Stimulated activated effector memory CD8-positive, alpha-beta T cell treated with anti-CD3 and anti-CD28 coated beads, Interleukin-12 subunit alpha, Interleukin-12 subunit beta, amount 100 ng/mL, for 72 hours (primary cell): ENCODE measurements at regions not wholly inside any gene's neighbourhood (a gene's known extent, or its start where the extent isn't known, plus 50 kb on each side); places are given as distances from the start of the nearest gene placed in this dataset.

ENCODE experiments used
- ATAC-seq: fragments of 150-1000 bp; cut with Tn5 transposase; 2 replicates; pipeline ENCODE4 v1.10.0; 2021
- DNase-seq, 2 donors: peaks; one replicate each; pipeline ENCODE4 v3.0.0; 2021 to 2022; ENCODE audit warnings: low spot score in 2 of 2
- H3K27ac Mint-ChIP-seq: one replicate; pipeline ENCODE4 v1.8.0; 2022; ENCODE audit warnings: mild to moderate bottlenecking, mixed read lengths
- H3K36me3 Mint-ChIP-seq: one replicate; pipeline ENCODE4 v1.8.0; 2022; ENCODE audit warnings: mild to moderate bottlenecking, mixed read lengths
- H3K4me1 Mint-ChIP-seq: one replicate; pipeline ENCODE4 v1.8.0; 2022; ENCODE audit warnings: mixed read lengths
- H3K4me3 Mint-ChIP-seq: one replicate; pipeline ENCODE4 v1.8.0; 2022; ENCODE audit warnings: mild to moderate bottlenecking, mixed read lengths
- H3K9me3 Mint-ChIP-seq: one replicate; pipeline ENCODE4 v1.8.0; 2022; ENCODE audit warnings: mixed read lengths

GRCh38 chr5:173783371-173783770 lies 104.8 kb upstream of the CPEB4 start:
- peaks cover 5% of the 10 kb centered on the region for H3K4me1 Mint-ChIP-seq
- no peaks in the 10 kb centered on the region for H3K36me3 Mint-ChIP-seq
- H3K27ac Mint-ChIP-seq: peak overlapping the region; percentile 66
- H3K9me3 Mint-ChIP-seq: no peaks in the 10 kb centered on the region
- ATAC-seq: no peak
- no peak for DNase-seq
- no peak overlapping the region for H3K4me3 Mint-ChIP-seq

GRCh38 chr5:173785400-173785799 lies 102.7 kb upstream of the CPEB4 start:
- no peak for ATAC-seq
- H3K27ac Mint-ChIP-seq: no peak overlapping the region

GRCh38 chr5:173785866-173786265 lies 102.3 kb upstream of the CPEB4 start:
- no peak for ATAC-seq
- Mint-ChIP-seq H3K27ac (no peak overlapping the region), H3K4me1 (peaks cover 13% of the 10 kb centered on the region), H3K4me3 (no peak overlapping the region), H3K36me3 (peaks cover 4% of the 10 kb centered on the region), H3K9me3 (no peaks in the 10 kb centered on the region)
- DNase-seq: no peak

More at GRCh38 chr5:173785400-173785799, 102.7 kb upstream of the CPEB4 start:
- no peak for DNase-seq
- Mint-ChIP-seq H3K9me3 (no peaks in the 10 kb centered on the region), H3K36me3 (no peaks in the 10 kb centered on the region), H3K4me3 (no peak overlapping the region), H3K4me1 (peaks cover 13% of the 10 kb centered on the region)

- Mint-ChIP-seq H3K4me3 (no peak overlapping the region), H3K36me3 (peaks cover 5% of the 10 kb centered on the region), H3K9me3 (no peaks in the 10 kb centered on the region), H3K4me1 (peaks cover 13% of the 10 kb centered on the region), H3K27ac (no peak overlapping the region)
- ATAC-seq: peak; percentile 29
- DNase-seq: no peak
Measured at GRCh38 chr5:173786286-173787187, 101.6 kb upstream of the CPEB4 start.

- Mint-ChIP-seq H3K4me1 (peaks cover 7% of the 10 kb centered on the region), H3K4me3 (no peak overlapping the region), H3K9me3 (no peaks in the 10 kb centered on the region), H3K36me3 (peaks cover 5% of the 10 kb centered on the region), H3K27ac (no peak overlapping the region)
- peak in 1 of 2 donors; percentile 8 for DNase-seq
- ATAC-seq: peak; percentile 79
Measured at GRCh38 chr5:173789031-173789920, 98.9 kb upstream of the CPEB4 start.

- H3K36me3 Mint-ChIP-seq: peaks cover 5% of the 10 kb centered on the region
- H3K27ac Mint-ChIP-seq: no peak overlapping the region
- no peak overlapping the region for H3K4me3 Mint-ChIP-seq
Measured at GRCh38 chr5:173790177-173790719, 97.9 kb upstream of the CPEB4 start.

GRCh38 chr5:173790836-173791546 lies 97.2 kb upstream of the CPEB4 start:
- peaks cover 5% of the 10 kb centered on the region for H3K36me3 Mint-ChIP-seq
- peaks cover 7% of the 10 kb centered on the region for H3K4me1 Mint-ChIP-seq
- DNase-seq: no peak
- no peak overlapping the region for H3K4me3 Mint-ChIP-seq
- no peak for ATAC-seq
- H3K9me3 Mint-ChIP-seq: no peaks in the 10 kb centered on the region
- H3K27ac Mint-ChIP-seq: no peak overlapping the region

More at GRCh38 chr5:173790177-173790719, 97.9 kb upstream of the CPEB4 start:
- no peak for ATAC-seq
- no peak for DNase-seq
- H3K4me1 Mint-ChIP-seq: peaks cover 7% of the 10 kb centered on the region
- H3K9me3 Mint-ChIP-seq: no peaks in the 10 kb centered on the region

- DNase-seq (no peak), ATAC-seq (no peak)
- Mint-ChIP-seq H3K4me1 (peaks cover 7% of the 10 kb centered on the region), H3K4me3 (no peak overlapping the region), H3K27ac (no peak overlapping the region), H3K36me3 (peaks cover 5% of the 10 kb centered on the region), H3K9me3 (no peaks in the 10 kb centered on the region)
Measured at GRCh38 chr5:173791878-173792277, 96.3 kb upstream of the CPEB4 start.

- Mint-ChIP-seq H3K27ac (no peak overlapping the region), H3K4me1 (peaks cover 7% of the 10 kb centered on the region), H3K4me3 (no peak overlapping the region), H3K9me3 (no peaks in the 10 kb centered on the region), H3K36me3 (peaks cover 5% of the 10 kb centered on the region)
- ATAC-seq (no peak), DNase-seq (no peak)
Measured at GRCh38 chr5:173792781-173793547, 95.2 kb upstream of the CPEB4 start.

- Mint-ChIP-seq H3K36me3 (peaks cover 5% of the 10 kb centered on the region), H3K4me1 (peaks cover 7% of the 10 kb centered on the region), H3K9me3 (no peaks in the 10 kb centered on the region), H3K4me3 (no peak overlapping the region), H3K27ac (no peak overlapping the region)
- ATAC-seq (no peak), DNase-seq (no peak)
Measured at GRCh38 chr5:173793648-173794548, 94.3 kb upstream of the CPEB4 start.

GRCh38 chr5:173794901-173795416 lies 93.2 kb upstream of the CPEB4 start:
- no peak overlapping the region for H3K27ac Mint-ChIP-seq
- H3K4me3 Mint-ChIP-seq: no peak overlapping the region
- no peaks in the 10 kb centered on the region for H3K4me1 Mint-ChIP-seq
- no peaks in the 10 kb centered on the region for H3K9me3 Mint-ChIP-seq
- DNase-seq (no peak), ATAC-seq (no peak)
- H3K36me3 Mint-ChIP-seq: peaks cover 5% of the 10 kb centered on the region

- no peaks in the 10 kb centered on the region for H3K9me3 Mint-ChIP-seq
- ATAC-seq (no peak), DNase-seq (no peak)
- H3K27ac Mint-ChIP-seq: no peak overlapping the region
- H3K36me3 Mint-ChIP-seq: peaks cover 4% of the 10 kb centered on the region
- no peak overlapping the region for H3K4me3 Mint-ChIP-seq
- no peaks in the 10 kb centered on the region for H3K4me1 Mint-ChIP-seq
Measured at GRCh38 chr5:173795601-173796000, 92.5 kb upstream of the CPEB4 start.

GRCh38 chr5:173796721-173797495 lies 91.2 kb upstream of the CPEB4 start:
- DNase-seq (no peak), ATAC-seq (no peak)
- Mint-ChIP-seq H3K9me3 (no peaks in the 10 kb centered on the region), H3K36me3 (no peaks in the 10 kb centered on the region), H3K4me1 (no peaks in the 10 kb centered on the region), H3K27ac (no peak overlapping the region), H3K4me3 (no peak overlapping the region)
